ENCODE measurements at regions not wholly inside any gene's neighbourhood (a gene's known extent, or its start where the extent isn't known, plus 50 kb on each side); places are given as distances from the start of the nearest gene placed in this dataset.
A peak's percentile ranks its signal among the peaks of the same experiment; 100 is the strongest.
"Not testable (repeated sequence)": the region's sequence is repeated elsewhere in the genome, so short reads cannot be mapped to it uniquely, and the experiment has no call there.

DNA sequence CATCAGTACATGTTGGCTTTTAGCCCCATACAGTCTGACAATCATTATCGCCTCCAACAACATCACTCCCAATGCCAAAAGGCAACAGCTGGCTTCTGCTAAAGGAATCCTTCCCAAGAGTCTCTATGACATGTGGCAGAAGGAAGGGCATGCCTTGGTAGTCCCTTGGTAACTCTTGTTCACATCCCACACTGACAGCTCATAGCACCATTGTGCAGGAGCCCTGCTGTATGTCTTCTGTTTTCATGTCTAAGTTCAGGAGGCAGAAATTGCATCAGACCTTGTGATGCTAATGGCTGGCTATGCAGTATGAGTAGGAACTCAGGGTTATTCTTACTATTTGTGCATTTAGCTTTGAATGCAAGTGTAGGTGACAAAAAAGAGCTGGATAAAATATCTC lies 392.1 kb downstream of the PTH2R start:
- DNase-seq (ENCODE audit: low spot score) = no peak

- no peak for DNase-seq (ENCODE audit: low spot score)
Measured at GRCh38 chr2:208799397-208799796, 392.8 kb downstream of the PTH2R start.

GRCh38 chr2:208800887-208801286 lies 394.3 kb downstream of the PTH2R start:
- DNase-seq (ENCODE audit: low spot score) = peak; percentile 74

- no peak for DNase-seq (ENCODE audit: low spot score)
Measured at GRCh38 chr2:208807756-208808155, 401.2 kb downstream of the PTH2R start.

GRCh38 chr2:208811885-208812284 lies 405.3 kb downstream of the PTH2R start:
- not testable (repeated sequence) for DNase-seq (ENCODE audit: low spot score)

GRCh38 chr2:208819190-208819589 lies 412.6 kb downstream of the PTH2R start:
- no peak for DNase-seq (ENCODE audit: low spot score)

DNA sequence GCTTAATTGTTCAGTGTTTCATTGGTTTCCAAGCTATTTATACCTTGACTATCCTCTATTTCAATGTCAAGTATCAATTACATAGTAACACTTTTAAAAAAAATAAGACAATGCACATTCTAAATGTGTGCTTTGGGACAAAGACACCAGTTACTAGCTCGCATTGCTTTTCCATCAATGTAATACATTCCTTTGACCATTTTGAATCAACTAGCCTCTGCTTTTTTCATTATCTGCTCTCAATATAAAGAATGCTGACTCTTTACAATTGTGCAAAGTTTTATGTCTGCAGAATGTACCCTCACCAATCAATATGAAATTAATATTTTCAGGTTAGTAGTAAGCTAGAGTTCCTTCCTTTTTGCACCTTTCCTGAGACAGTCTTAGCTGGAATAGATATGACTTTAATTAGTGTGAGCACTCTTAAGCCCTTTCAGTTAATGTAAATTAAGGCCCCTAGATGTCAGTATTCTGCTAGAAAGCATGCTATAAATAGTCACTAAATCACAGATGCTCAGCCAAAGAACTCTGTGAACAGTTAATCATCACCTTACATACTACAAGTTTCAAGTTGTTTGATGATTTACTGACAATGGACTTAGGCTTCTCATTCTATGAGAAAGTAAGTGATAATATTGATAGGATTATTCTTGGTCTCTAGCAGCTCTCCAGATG lies 413.6 kb downstream of the PTH2R start:
- no peak for DNase-seq (ENCODE audit: low spot score)

- no peak for DNase-seq (ENCODE audit: low spot score)
Measured at GRCh38 chr2:208827109-208827508, 420.5 kb downstream of the PTH2R start.

DNA sequence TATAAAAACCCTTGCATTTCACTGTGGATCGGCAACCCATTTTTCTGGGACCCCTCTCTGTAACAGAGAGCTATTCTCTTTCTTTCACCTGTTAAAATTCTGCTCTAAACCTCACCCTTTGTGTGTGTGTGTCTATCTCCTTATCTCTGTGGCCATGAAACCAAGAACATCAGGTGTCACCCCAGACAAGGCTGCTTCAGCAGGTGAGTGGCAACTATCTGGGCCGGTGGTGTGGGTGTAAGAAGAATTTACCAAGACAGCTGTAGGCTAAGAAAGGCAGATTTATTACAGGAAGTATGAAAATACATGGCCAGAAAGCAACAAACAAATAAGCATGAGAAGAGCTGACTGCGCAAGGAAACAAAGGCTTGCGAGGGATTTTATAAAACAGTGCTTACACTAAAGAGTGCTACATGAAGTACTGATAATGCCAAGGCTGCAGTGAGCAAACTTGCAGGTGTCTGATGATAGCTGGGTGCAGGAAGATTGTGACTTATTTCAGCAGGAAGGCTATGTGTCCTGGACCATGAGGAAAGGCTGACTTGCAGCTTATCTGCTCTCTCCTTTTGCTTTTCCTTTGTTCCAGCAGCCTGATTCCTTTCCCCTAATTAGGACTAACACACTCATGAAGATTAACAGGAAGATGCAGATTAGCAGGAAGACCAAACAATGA lies 421.1 kb downstream of the PTH2R start:
- no peak for DNase-seq (ENCODE audit: low spot score)

GRCh38 chr2:208830203-208830602 lies 423.6 kb downstream of the PTH2R start:
- DNase-seq (ENCODE audit: low spot score) = no peak

DNA sequence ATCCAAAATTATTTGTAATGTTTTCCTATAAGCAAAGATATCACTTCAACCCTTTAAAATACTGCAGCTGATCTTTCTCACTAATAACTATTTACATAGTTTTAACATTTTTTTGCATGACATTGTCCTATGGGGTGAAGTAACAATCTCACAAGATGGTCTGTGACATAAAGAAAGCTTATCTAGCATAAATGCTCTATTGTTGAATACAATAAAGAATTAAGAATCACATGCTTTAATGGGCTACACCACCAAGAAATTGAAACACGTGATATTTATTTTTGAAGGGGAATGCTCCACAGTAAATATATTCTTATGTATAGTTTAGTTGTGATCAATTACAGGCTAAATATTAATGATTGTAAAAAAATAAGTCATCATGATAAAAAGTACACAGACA lies 441.1 kb downstream of the PTH2R start:
- DNase-seq (ENCODE audit: low spot score) = no peak

DNA sequence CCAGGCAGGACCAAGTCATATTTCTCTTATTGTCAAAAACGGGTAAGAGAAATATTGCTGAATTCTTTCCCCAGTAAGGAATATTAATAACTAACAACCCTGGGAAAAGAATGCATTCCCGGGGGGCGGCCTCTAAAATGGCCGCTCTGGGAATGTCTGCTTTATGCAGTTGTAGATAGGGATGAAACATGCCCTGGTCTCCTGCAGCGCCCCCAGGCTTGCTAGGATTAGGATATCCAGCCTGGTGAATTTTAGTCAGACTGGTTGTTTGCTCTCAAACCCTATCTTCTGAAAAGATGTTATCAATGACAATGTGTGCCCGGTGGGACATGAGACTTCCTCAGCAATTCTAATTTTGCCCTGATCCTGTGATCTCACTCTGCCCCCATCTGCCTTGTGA lies 448.1 kb downstream of the PTH2R start:
- no peak for DNase-seq (ENCODE audit: low spot score)

DNA sequence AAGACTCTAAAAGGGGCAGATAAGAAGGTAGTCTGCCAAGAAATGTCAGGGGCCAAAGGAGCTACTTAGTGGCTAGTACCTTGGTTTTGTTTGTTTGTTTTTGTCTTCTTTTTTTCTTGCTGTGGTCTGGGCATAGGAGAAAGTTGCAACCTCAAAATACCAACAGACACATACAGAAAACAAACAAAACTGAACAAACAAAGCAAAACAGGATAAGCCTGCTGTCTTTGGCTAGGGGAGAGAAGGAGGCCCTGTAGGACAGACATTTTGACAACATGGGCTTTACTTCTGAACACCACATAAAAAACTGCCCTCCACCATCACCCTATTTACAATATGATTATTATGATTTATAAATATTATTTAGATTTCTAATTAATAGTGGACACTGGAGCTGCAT lies 460.8 kb downstream of the PTH2R start:
- DNase-seq (ENCODE audit: low spot score) = no peak

DNA sequence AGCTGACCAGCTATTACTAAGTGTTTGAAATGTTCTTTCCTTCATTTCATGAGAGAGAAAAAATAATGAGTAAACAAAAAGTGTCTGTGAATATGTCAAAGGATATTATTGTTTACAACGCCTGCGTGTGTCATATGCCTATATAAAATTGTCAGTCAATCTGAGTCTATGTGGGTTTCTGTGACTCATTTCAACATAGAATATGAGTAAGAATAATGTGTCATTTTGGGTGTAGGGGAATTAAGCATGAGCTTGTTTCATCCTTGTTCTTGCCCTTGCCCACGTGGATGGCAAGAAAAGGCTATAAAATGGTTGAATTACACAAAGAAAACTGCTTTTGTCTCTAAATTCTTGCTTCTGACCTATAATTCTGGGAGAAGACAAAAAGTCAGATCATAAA lies 466.0 kb downstream of the PTH2R start:
- DNase-seq (ENCODE audit: low spot score) = no peak

- DNase-seq (ENCODE audit: low spot score) = no peak
Measured at GRCh38 chr2:208879666-208880065, 473.1 kb downstream of the PTH2R start.

DNA sequence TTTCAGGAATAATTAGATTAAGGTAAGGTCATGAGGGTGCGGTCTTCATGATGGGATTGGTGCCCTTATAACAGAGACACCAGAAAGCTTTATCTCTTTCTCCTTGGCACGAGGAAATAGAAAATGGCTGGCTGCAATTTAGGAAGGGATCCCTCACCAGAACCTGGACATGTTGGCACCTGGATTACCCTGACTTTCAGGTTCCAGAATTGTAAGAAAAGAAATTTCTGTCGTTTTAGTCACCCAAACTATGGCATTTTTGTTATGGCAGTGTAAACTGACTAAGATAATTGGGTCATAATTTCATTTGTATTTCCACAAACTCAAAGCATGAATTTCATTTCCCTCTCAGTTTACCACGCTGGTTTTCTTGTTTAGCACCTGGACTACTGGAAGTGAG lies 473.6 kb downstream of the PTH2R start:
- no peak for DNase-seq (ENCODE audit: low spot score)

- DNase-seq (ENCODE audit: low spot score) = no peak
Measured at GRCh38 chr2:208890486-208890885, 483.9 kb downstream of the PTH2R start.

DNA sequence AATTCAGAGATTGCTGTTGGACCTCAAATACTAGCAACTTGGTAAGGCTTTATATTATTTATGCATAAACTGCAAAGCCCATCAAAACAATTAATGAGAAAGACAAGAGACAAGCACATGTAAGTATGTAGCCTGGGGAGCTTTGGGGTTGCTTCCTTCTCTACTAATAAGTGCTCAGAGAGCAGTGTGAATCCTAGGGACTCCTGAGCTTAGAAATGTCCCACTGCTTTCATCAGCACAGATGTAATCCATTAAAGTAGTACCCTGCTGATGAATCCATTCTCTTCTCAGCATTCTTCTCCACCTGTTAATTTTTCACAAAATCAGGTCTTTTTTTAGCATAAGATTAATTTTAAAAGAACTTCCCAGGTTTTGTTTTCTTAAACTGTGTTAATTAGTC lies 485.6 kb downstream of the PTH2R start:
- DNase-seq (ENCODE audit: low spot score) = no peak

GRCh38 chr2:208906330-208906729 lies 499.7 kb downstream of the PTH2R start:
- DNase-seq (ENCODE audit: low spot score) = no peak

GRCh38 chr2:208915401-208915800 lies 508.4 kb upstream of the MAP2 start:
- no peak for DNase-seq (ENCODE audit: low spot score)

- DNase-seq (ENCODE audit: low spot score) = no peak
Measured at GRCh38 chr2:208916881-208917280, 507.0 kb upstream of the MAP2 start.

DNA sequence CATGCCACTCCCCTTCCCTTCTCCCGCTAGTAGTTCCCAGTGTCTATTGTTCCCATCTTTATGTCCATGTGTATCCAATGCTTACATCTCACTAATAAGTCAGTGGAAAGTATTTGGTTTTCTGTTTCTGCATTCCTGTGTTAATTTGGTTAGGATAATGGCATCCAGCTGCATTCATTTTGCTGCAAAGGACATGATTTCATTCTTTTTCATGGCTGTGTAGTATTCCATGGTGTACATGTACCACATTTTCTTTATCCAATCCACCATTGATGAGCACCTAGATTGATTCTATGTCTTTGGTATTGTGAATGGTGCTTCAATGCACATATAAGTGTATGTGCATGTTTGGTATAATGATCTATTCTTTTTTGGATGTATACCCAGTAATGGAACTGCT lies 502.5 kb upstream of the MAP2 start:
- DNase-seq (ENCODE audit: low spot score) = not testable (repeated sequence)

- no peak for DNase-seq (ENCODE audit: low spot score)
Measured at GRCh38 chr2:208927867-208928266, 496.0 kb upstream of the MAP2 start.
